Brain microvascular endothelial cell (primary cell): ENCODE measurements at regions not wholly inside any gene's neighbourhood (a gene's known extent, or its start where the extent isn't known, plus 50 kb on each side); places are given as distances from the start of the nearest gene placed in this dataset.

Source experiments
- DNase-seq: peaks from one replicate; pipeline ENCODE4 v3.0.0-alpha.2; 2020
- H3K27ac ChIP-seq: fragments of 250-450 bp; sonication (Bioruptor Pico); 2 replicates; pipeline ENCODE4 v1.5.1; 2020; ENCODE audit warnings: mild to moderate bottlenecking, moderate library complexity
- H3K27me3 ChIP-seq: fragments of 250-450 bp; sonication (Bioruptor Pico); replicated peaks from 2 replicates; pipeline ENCODE4 v1.5.1; 2020; ENCODE audit warnings: mild to moderate bottlenecking
- H3K36me3 ChIP-seq: fragments of 250-450 bp; sonication (Bioruptor Pico); replicated peaks from 2 replicates; pipeline ENCODE4 v1.5.1; 2020; ENCODE audit warnings: mild to moderate bottlenecking
- H3K4me3 ChIP-seq: 2 replicates; pipeline ENCODE4 v1.5.1; 2011; ENCODE audit warnings: low read depth, mild to moderate bottlenecking, control low read depth, low read length, moderate library complexity
- CTCF ChIP-seq: IDR thresholded peaks from 2 replicates; pipeline ENCODE4 v1.5.1; 2011; ENCODE audit warnings: low read depth, mild to moderate bottlenecking, moderate library complexity, low read length, control low read depth, inconsistent platforms; ENCODE audit errors: missing control alignments
- in situ Hi-C: cut with HindIII; loops from 2 replicates; pipeline ENCODE4 v1.10.0; 2017; ENCODE audit warnings: low sequenced_read_pairs, low pct_ligation_motif_present

- no peak for DNase-seq
- Histone ChIP-seq H3K4me3 (no peak overlapping the region), H3K36me3 (no peaks in the 10 kb centered on the region), H3K27me3 (no peaks in the 10 kb centered on the region), H3K27ac (no peak overlapping the region)
- in situ Hi-C loops = no loop called here
- TF ChIP-seq CTCF = no peak
These were observed 295.2 kb downstream of the GATA3 start for GRCh38 chr10:8349610-8350249.

- H3K27me3 ChIP-seq = no peaks in the 10 kb centered on the region
- no peak for TF ChIP-seq CTCF
- H3K4me3 ChIP-seq = no peak overlapping the region
- H3K36me3 ChIP-seq = no peaks in the 10 kb centered on the region
- DNase-seq = no peak
- in situ Hi-C loops = no loop called here
- H3K27ac ChIP-seq = no peak overlapping the region
These were observed 295.9 kb downstream of the GATA3 start for GRCh38 chr10:8350250-8350967.

GRCh38 chr10:8352171-8353075 lies 297.9 kb downstream of the GATA3 start:
- TF ChIP-seq CTCF = no peak
- no peaks in the 10 kb centered on the region for H3K36me3 ChIP-seq
- no peak overlapping the region for H3K27ac ChIP-seq
- no peak overlapping the region for H3K4me3 ChIP-seq
- DNase-seq = no peak
- no peaks in the 10 kb centered on the region for H3K27me3 ChIP-seq
- in situ Hi-C loops = no loop called here

GRCh38 chr10:8356283-8356682 lies 301.8 kb downstream of the GATA3 start:
- no peak for DNase-seq
- no peak for TF ChIP-seq CTCF
- no peaks in the 10 kb centered on the region for H3K27me3 ChIP-seq
- no peaks in the 10 kb centered on the region for H3K36me3 ChIP-seq
- in situ Hi-C loops = no loop called here
- no peak overlapping the region for H3K4me3 ChIP-seq
- H3K27ac ChIP-seq = no peak overlapping the region

- H3K4me3 ChIP-seq = no peak overlapping the region
- no peaks in the 10 kb centered on the region for H3K36me3 ChIP-seq
- H3K27me3 ChIP-seq = no peaks in the 10 kb centered on the region
- H3K27ac ChIP-seq = no peak overlapping the region
- no peak for TF ChIP-seq CTCF
- in situ Hi-C loops = no loop called here
- DNase-seq = no peak
These were observed 305.0 kb downstream of the GATA3 start for GRCh38 chr10:8359467-8359866.
